MM.1S (cell line): ENCODE measurements at regions not wholly inside any gene's neighbourhood (a gene's known extent, or its start where the extent isn't known, plus 50 kb on each side); places are given as distances from the start of the nearest gene placed in this dataset.

ENCODE experiments used
- DNase-seq: peaks from one replicate; pipeline ENCODE4 v3.0.0-alpha.2; 2015
- H2AFZ ChIP-seq: fragments of 300-600 bp; sonication (generic); 2 replicates; pipeline ENCODE4 v1.6.0; 2016; ENCODE audit warnings: antibody characterized with exemption, low read length
- H3F3A ChIP-seq: fragments of 300-600 bp; sonication (generic); 2 replicates; pipeline ENCODE4 v1.6.1; 2016; ENCODE audit warnings: mild to moderate bottlenecking, antibody characterized with exemption, low read length, moderate library complexity, mixed read lengths; ENCODE audit not compliant: insufficient read depth
- H3K27ac ChIP-seq: fragments of 300-600 bp; sonication (generic); 2 replicates; pipeline ENCODE4 v1.5.1; 2016; ENCODE audit warnings: mild to moderate bottlenecking, low read length
- H3K27me3 ChIP-seq: fragments of 300-600 bp; sonication (generic); replicated peaks from 2 replicates; pipeline ENCODE4 v1.6.0; 2016; ENCODE audit warnings: low read length; ENCODE audit not compliant: insufficient read depth
- H3K36me3 ChIP-seq: fragments of 300-600 bp; sonication (generic); replicated peaks from 2 replicates; pipeline ENCODE4 v1.6.1; 2016; ENCODE audit warnings: mild to moderate bottlenecking, low read length, mixed read lengths; ENCODE audit not compliant: insufficient read depth
- H3K4me1 ChIP-seq: fragments of 300-600 bp; sonication (generic); 2 replicates; pipeline ENCODE4 v1.6.1; 2016; ENCODE audit warnings: low read length, mixed read lengths
- H3K4me2 ChIP-seq: fragments of 300-600 bp; sonication (generic); 2 replicates; pipeline ENCODE4 v1.6.0; 2016; ENCODE audit warnings: low read depth, low read length
- H3K4me3 ChIP-seq: fragments of 300-600 bp; sonication (generic); 2 replicates; pipeline ENCODE4 v1.5.1; 2016; ENCODE audit warnings: low read length, mixed read lengths
- H3K79me2 ChIP-seq: fragments of 300-600 bp; sonication (generic); 2 replicates; pipeline ENCODE4 v1.6.1; 2016; ENCODE audit warnings: mixed run types, low read length, mixed read lengths
- H3K9ac ChIP-seq: fragments of 300-600 bp; sonication (generic); 2 replicates; pipeline ENCODE4 v1.6.1; 2016; ENCODE audit warnings: low read length, mixed read lengths
- H3K9me2 ChIP-seq: fragments of 300-600 bp; sonication (generic); replicated peaks from 2 replicates; pipeline ENCODE4 v1.6.1; 2016; ENCODE audit warnings: mild to moderate bottlenecking, low read length, mixed read lengths; ENCODE audit not compliant: insufficient read depth
- H3K9me3 ChIP-seq: fragments of 300-600 bp; sonication (generic); replicated peaks from 2 replicates; pipeline ENCODE4 v1.6.1; 2016; ENCODE audit warnings: mild to moderate bottlenecking, low read length, mixed read lengths; ENCODE audit not compliant: insufficient read depth
- H4K20me1 ChIP-seq: fragments of 300-600 bp; sonication (generic); 2 replicates; pipeline ENCODE4 v1.6.1; 2016; ENCODE audit warnings: mild to moderate bottlenecking, low read length, moderate library complexity, mixed read lengths; ENCODE audit not compliant: insufficient read depth
- CTCF ChIP-seq: fragments of 300-600 bp; sonication (generic); IDR thresholded peaks from 2 replicates; pipeline ENCODE4 v1.5.1; 2016; ENCODE audit warnings: antibody characterized with exemption, low read length, mixed read lengths
- EZH2 ChIP-seq: fragments of 300-600 bp; sonication (generic); optimal IDR thresholded peaks from 2 replicates; pipeline ENCODE3; 2017; ENCODE audit warnings: low read depth, mild to moderate bottlenecking, antibody characterized with exemption, low read length, mixed read lengths
- EZH2phosphoT487 ChIP-seq: fragments of 300-600 bp; sonication (generic); IDR thresholded peaks from 2 replicates; pipeline ENCODE4 v1.6.1; 2018; ENCODE audit warnings: antibody characterized with exemption, low read length

GRCh38 chr2:225937625-225938187, 538.2 kb downstream of the NYAP2 start:
- Histone ChIP-seq H3K9ac (no peak overlapping the region), H3K4me2 (no peak overlapping the region), H3K27me3 (no peaks in the 10 kb centered on the region), H3F3A (no peaks in the 10 kb centered on the region), H2AFZ (no peak overlapping the region), H3K9me3 (no peaks in the 10 kb centered on the region), H3K27ac (no peak overlapping the region), H3K4me3 (no peak overlapping the region), H4K20me1 (no peaks in the 10 kb centered on the region), H3K9me2 (no peaks in the 10 kb centered on the region), H3K36me3 (no peaks in the 10 kb centered on the region), H3K4me1 (no peaks in the 10 kb centered on the region), H3K79me2 (no peaks in the 10 kb centered on the region)
- TF ChIP-seq CTCF (no peak), EZH2phosphoT487 (no peak), EZH2 (no peak)
- peak; percentile 18 for DNase-seq

DNA sequence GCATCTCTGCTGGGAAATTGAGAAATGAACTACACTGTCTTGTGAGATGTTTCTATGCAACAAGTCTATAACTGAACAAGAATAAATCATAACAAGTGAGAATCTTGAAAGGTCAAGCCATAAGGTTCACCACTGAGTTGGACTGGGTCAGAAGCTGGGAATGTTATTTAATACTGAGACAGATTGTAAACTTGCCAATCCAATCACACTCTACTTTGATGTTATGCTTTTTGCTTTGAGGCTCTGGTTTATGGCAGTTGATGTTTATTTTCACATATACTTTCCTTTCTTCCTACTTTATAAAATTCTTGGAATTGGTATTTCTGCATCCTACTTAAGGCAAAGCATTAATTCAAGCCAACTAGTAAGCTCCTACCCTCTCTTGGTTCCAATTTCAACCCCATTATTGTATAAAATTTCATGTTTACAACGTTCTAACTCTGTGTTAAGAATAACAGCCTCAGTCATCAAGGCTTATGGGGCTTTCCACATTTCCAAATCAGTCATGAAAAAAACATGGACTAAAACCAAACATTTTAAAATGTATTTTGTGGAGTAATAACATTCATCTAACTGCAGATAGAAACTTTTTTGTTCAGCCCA, 533.4 kb downstream of the NYAP2 start:
- no peaks in the 10 kb centered on the region for H3K9me2 ChIP-seq

GRCh38 chr2:225930687-225931086, 531.2 kb downstream of the NYAP2 start:
- H3K79me2 ChIP-seq, result no peaks in the 10 kb centered on the region
- DNase-seq, result no peak
- no peak overlapping the region for H2AFZ ChIP-seq
- H4K20me1 ChIP-seq, result no peaks in the 10 kb centered on the region
- H3K27me3 ChIP-seq, result no peaks in the 10 kb centered on the region
- H3K4me3 ChIP-seq, result no peak overlapping the region
- H3F3A ChIP-seq, result no peaks in the 10 kb centered on the region
- H3K9me2 ChIP-seq, result no peaks in the 10 kb centered on the region
- H3K4me2 ChIP-seq, result no peak overlapping the region
- no peak overlapping the region for H3K9ac ChIP-seq
- H3K4me1 ChIP-seq, result no peaks in the 10 kb centered on the region
- no peaks in the 10 kb centered on the region for H3K9me3 ChIP-seq
- H3K27ac ChIP-seq, result no peak overlapping the region
- no peak for TF ChIP-seq EZH2phosphoT487
- no peak for TF ChIP-seq CTCF
- no peak for TF ChIP-seq EZH2
- H3K36me3 ChIP-seq, result no peaks in the 10 kb centered on the region

More for the DNA sequence above, 533.4 kb downstream of the NYAP2 start:
- TF ChIP-seq EZH2phosphoT487 (no peak), CTCF (no peak), EZH2 (no peak)
- Histone ChIP-seq H3F3A (no peaks in the 10 kb centered on the region), H3K27ac (no peak overlapping the region), H2AFZ (no peak overlapping the region), H4K20me1 (no peaks in the 10 kb centered on the region), H3K79me2 (no peaks in the 10 kb centered on the region), H3K4me3 (no peak overlapping the region), H3K9me3 (no peaks in the 10 kb centered on the region), H3K9ac (no peak overlapping the region), H3K4me1 (no peaks in the 10 kb centered on the region), H3K36me3 (no peaks in the 10 kb centered on the region), H3K27me3 (no peaks in the 10 kb centered on the region), H3K4me2 (no peak overlapping the region)
- DNase-seq, result no peak
